NCI-H460 (cell line): ENCODE measurements at regions not wholly inside any gene's neighbourhood (a gene's known extent, or its start where the extent isn't known, plus 50 kb on each side); places are given as distances from the start of the nearest gene placed in this dataset.
"Not testable (repeated sequence)": the region's sequence is repeated elsewhere in the genome, so short reads cannot be mapped to it uniquely, and the experiment has no call there.

ENCODE experiments used
- DNase-seq: peaks from one replicate; pipeline ENCODE4 v3.0.0-alpha.2; 2016; ENCODE audit warnings: low read depth; ENCODE audit errors: extremely low read depth

DNA sequence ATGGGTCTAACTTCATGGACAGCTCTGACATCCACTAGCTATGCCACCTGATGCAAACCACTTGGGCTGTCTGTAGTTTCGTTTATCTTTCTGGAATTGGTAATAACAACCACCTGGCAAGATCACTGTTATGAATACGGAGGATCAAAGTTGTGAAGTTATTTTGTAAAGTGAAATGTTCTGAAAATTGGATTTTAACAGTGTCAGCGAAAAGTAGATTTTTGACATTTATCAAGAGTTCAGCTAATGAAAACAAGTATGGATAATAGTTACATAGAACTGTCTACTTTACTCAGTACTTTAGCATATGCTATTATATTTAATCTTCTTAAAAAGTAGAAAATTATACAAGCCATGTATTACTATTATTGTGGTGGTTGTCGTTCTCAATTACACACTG is 813.8 kb downstream of the RNF144A start:
- no peak for DNase-seq

DNA sequence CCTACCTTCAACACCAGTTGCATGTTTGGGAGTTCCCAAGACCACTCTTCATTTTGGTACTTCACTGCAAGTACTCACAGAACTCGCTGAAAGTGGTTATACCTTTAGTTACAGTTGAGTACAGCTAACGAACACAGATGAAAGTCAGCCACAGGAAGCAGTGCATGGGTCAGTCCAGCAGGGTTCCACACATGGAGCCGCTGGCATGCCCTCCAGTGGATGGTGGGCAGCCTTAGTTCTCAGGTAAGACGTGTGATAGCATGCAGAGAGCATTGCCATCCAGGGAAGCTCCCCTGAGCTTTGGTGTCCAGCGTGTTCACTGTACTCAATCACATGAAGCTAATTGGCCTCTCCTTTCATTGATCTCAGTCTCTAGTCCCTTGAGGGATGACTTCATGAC is 815.3 kb downstream of the RNF144A start:
- DNase-seq, result no peak

DNA sequence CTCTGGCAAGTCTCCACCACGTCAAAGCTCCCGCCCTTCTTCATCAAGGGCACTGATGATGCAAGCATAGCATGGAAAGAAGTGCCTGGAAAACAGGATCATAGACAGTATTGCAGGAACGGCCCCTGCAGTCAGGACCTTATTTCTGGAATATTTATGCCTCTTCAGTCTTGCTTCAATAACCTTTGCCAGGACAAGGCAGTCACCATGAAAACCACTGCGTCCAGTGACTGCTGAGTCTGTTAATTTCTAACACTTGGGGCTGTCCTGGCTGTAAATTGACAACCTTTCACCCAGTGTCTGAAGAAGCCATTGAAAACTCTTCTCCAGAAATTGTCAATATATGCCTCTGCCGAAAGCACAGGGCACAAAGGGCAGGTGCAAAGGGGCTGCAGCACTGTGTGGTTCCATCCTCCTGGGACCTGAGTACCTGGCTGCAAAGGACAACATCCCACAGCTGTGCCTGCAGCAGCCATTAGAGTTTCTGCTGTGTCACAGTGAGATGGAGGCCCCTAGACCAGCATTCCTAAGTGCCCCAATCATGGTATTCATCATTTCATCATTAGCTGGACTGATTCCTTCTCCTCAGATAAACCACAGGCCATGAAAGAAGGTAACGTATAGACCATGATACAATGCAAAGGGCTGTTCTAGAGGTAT is 819.6 kb downstream of the RNF144A start:
- peak; percentile 41 for DNase-seq

DNA sequence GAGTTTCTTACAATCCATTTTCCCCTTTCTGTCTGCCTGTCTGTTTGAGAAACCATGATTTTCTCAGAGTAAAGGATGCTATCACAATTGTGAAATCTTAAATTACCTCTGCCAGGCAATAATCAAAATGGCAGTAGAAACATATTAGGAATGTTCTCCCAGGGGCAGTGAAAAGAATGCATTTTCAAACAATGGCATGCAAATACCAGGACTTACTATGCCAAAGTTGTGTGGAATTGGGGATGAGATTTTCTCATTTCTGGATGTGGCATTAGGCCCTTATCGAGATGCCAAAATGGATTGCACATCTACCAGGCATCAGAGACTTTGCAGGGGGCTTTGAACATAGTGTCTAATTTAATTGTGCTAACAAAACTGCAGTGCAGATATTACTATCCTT is 821.4 kb downstream of the RNF144A start:
- DNase-seq, result no peak

DNA sequence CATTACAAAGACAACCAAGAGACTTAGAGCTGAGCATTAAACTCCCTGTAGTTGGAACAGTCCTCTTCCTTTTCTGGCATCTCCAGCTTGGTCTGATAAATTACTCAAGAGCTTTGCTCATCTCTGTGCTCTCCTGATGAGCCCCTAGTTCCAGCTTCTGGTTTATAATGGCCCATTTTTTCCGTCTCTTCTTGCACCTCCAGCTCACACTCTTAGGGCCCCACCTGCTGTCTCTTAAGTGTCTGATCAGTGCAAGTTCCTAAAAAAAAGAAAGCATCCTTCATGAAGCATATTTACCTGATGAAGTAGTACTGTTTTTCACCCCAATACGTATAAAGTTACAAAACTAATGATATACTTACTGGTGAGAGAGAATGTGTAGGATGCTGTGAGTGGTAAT is 822.9 kb downstream of the RNF144A start:
- DNase-seq, result no peak

DNA sequence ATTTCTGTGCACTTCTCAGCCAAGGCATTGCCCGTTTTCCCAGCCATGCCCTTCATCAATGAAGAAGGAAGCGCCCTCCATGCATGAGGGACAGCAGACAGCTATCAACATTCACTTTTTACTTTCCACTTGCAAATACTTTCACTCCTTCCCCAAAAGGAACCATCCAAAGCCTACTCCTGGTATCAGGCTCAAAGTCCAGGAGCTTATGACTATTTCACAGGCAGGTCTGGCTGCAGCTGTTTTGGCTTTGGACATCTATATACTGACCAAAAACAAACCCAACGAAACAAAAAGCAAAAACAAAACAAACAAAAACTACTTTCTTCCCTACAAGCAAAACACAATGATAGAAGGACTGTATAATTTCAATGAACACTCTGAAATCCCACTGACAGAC is 825.1 kb downstream of the RNF144A start:
- DNase-seq, result no peak

DNA sequence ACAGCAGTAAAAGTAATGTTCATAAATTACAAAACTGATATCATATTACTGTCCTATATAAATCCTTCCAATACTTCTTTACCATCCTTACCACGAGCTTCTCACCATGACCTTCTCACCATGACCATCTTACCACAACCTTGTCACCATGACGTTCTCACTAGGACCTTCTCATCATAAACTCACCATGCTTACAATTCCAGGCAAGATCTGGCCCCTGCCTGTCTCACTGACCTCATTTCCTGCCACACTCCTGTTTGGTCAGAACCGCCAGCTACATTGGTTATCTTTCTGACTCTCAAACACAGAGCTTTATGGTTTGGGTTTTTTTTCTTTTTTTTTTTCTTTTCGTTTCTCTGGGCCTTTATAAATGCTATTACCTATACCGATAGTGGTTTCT is 827.6 kb downstream of the RNF144A start:
- no peak for DNase-seq

DNA sequence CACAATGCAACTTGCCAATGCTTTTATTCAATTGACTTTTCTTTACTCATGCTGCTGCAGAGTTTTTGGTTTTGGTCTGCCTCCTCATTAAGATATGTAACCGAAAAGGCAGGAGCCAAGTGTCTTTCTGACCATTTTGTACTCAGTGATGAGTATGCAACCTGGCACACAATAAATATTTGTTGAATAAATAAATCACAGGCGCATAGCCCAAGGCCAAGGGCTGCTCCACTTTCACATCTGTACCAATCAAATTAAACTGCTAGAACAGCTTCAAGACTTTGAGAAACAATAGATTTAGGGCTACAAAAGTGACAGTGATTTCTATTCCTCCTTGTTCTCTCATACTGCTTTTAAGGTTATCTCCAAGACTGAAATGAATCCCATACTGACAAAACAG is 828.2 kb downstream of the RNF144A start:
- DNase-seq, result no peak

DNA sequence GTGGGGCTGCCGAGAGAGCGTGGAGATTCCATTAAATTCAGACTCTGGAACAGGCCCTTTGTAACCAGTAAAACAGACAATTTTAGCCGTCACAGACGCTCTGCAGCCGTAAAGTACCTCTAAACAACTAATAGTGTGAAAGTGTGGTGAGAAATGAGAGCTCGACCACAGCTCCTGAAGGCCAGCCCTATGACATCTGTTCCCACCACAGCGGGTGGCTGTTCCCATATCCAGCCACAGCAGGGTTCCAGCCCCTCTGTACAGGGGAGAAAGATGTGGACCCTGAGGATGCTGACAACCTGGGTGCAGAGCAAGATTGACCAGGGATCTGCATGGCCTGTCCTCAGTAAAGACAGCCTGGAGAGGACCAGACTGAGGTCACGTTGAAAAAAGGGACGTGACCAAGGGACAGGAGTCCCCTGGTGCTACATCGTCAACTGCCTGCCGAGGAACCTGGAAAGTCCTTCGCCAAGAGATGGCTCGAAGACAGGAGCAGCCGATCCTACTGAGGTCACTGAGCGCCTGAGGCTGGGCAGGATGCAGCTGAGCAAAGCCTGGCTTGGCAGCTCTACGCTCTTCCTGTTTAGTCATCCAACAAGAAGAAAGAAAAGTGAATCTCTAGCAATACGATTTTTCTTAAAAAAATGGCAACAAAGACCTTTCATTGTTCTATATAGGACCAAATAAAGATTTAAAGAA is 831.7 kb downstream of the RNF144A start:
- DNase-seq, result no peak

DNA sequence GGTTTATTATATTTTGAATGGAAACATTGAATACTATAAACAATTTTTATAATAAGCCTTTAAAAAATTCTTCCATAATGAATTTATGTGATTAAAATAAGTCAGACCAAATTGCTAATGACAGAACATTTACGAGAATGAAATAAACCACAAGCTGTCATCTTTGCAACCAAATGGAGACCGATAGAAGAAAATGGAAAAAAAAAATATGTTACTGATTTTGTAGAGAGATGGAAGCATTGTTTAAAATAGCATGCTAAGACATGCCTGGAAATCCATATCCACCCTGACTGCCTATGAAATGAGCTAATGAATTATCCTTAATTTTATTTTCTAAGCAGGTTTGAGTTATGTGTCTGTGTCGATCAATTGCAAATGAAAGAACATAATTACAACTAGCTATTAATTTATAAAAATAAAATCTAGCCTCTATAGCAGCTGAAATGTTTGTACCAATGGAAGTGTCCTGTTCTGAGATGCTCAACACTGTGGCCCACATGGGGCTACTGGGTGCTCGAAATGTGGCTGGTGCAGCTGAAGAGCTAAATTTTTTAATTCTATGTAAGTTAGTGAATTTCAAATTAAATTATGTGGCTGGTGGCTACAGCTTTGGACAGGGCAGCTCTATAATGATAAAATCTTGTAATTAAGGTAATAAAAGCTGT is 832.8 kb downstream of the RNF144A start:
- no peak for DNase-seq

DNA sequence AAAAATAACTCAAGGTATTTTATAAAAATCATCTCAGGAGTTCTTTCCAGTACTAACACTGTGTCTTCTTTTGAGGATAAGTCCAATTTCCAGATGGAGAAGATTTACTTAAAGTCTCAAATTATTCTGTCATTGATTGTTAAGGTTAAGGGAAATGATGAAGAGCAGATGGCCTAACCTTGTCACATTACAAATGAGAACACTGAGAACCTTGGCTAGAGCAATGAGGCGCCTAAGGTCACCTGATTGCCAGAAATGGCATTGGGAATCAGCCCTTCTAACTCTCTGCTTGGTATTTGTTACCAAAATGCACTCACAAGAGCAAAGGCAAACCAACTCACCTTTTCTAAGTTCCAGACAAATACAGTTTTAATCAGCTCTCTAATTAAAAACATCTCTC is 835.1 kb downstream of the RNF144A start:
- DNase-seq, result no peak

DNA sequence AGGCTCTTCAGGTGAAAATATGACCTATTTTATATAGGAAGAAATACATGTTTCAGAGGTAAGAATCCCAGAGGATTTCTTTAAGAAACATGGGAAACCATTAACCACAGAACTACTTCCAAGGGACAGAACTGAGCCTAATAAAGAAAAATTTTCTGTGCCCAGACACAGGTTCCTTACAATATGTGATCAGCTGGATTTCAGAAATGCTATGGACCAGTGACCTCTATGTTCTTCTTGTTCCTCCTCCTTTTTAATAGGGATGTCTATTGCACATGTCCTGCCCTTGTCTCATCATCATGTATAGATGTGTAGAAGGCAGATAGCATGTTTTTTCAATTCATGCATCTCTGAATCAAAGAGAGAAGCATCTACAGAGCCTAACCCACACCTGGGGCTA is 836.6 kb downstream of the RNF144A start:
- no peak for DNase-seq

DNA sequence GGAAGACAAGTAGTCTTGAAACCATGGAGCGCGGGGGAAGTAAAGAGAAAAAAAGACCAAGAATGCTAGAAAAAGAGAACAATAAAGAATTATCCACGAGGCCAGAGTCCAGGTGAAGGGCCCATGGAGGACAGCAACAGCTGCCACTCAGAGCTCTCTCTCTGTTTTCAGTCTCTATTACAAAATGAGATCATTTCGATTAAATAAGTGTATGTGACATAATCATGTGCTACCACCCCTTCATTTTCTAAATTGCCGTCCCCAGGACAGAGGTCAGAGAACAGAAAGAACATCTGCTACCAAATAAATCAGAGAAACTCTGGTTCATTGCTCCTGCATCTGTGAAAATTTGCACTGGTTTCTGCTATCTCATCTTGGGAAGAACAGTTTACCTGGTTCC is 838.7 kb downstream of the RNF144A start:
- DNase-seq, result no peak

DNA sequence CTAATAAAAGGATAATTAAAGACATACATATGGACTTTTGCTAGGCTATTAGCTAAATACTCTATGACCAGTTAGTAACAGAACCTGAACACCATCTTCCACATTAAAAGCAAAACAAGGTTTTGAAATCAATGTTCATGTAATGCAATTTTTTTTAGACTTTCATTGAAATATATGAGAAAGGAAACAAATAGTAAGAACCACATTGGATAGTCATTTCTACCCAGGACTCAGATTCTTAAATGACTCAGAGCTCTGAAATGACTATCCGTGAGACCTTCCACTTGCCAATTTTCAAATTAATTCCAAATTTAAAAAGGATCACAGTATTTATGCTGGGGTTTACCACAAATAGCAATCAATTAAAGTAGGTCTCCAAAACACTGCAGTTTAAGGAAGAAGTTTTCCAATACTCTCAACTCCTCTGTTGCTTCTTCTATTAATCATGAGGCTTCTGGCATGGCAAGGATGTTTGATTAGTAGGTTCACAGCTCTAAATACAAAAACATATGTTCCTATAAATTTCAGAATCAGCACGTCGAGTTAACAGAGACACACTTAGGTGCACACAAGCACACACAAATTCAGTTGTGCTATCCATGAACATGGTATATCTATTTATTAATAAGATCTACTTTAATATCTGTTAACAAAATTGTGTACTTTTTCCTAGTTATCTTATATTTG is 841.0 kb downstream of the RNF144A start:
- no peak for DNase-seq

DNA sequence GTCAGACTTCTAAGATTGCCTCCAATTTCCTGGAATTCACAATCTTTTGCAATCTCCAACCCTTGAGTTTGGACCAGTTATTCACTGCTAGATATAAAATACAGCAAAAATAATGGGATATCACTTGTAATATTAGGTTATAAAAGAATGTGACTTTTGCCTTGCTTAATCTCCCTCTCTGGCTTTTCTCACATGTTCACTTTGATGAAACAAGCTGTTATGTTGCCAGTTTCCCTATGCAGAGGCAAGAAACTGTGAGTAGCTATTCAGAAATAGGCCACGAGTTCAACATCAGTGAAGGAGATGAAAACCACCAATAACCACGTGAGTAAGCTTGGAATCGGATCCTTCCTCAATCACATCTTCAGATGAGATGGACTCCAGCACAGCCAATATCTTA is 842.7 kb downstream of the RNF144A start:
- DNase-seq, result no peak

DNA sequence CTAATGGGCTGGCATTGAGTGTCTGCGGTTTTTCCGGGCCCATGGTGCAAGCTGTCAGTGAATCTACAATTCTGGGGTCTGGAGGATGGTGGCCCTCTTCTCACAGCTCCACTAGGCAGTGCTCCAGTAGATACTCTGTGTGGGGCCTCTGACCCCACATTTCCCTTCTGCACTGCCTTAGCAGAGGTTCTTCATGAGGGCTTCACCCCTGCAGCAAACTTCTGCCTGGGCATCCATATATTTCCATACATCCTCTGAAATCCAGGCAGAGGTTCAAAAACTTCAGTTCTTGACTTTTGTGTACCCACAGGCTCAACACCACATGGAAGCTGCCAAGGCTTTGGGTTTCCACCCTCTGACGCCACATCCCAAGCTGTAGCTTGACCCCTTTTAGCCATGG is 846.2 kb downstream of the RNF144A start:
- not testable (repeated sequence) for DNase-seq

DNA sequence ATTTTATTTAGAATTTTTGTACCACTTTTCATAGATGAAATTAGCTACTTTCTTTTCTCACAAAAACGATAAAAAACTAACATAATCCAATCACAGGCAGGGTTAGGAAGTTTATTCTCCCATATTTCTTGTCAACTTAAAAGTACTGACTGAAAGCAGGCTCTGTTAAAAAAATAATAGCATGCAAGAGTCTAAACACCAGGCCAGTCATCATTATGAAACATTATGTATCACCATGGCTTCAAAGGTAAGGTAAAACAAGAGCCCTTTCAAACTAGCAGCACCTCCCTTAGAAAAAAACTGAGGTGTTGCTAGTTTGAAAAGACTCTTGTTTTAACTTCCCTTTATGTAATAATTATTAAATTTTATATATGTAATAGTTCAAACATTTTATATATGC is 848.0 kb downstream of the RNF144A start:
- no peak for DNase-seq

DNA sequence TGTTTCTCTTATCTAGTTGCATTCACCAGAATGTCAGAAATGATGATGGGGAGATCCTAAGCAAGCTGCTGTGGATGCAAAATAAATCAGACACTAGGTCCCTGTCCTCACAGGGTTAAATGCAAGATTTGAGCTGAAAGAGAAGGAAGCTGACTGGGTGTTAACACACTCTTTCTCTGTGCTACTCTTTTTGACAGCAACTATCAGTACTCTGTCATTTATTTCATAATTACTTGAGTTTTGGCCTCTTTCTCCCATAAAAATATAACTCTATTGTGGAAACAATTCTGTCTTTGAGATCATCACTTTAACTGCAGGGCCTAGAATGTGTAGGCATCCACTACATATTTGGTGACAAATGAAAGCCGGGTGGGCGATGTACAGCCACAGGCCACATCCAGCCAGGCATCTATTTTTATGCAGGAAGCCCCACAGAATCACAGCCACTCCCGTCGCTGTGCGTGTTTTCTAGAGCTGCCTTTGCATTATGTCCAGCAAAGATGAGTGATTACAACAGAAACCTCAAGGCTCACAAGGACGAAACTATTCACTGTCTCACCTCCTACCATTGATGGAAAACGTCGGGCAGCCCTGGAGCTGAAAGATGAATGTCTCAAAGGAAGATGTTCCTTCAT is 849.0 kb downstream of the RNF144A start:
- no peak for DNase-seq

DNA sequence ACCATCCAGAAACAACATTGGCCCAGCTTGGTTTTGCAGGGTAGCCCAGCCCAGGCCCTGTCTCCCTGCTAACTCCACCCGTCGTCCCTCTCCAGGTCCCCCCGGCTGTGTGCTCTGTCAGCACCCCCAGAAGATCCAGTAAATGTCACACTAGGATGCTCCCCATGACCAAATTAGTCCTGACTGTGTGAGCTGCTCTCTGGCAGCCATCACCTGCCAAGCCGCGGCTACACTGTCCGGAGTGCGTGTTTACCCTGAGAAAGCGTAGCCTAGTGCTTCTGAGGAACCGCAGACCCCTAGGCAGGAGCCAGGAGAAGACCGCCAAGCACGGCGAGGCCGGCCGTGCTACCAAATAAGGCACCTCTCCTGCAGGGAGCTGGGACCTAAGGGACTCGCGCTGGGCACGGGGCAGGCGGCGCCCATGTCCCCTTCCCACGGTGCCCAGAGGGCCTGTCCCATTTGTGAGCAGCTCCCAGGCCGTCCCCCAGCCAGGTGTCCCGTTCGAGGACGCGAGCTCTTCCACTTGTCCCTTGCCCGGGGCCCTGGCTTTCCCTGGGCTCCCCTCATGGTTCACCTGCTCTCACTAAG is 849.9 kb downstream of the RNF144A start:
- no peak for DNase-seq

DNA sequence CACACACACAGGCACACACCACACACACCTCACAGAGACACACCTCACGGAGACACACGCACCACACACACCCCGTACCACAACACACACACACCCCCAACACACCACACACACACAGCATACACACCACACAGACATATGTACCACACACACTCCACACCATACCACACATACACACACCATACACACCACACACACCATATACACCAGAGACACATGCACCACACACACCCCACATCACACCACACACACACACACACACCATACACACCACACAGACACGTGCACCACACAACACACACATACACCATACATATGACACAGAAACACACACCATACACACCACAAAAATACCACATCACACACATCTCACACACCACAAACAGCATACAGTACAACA is 850.7 kb downstream of the RNF144A start:
- DNase-seq, result no peak

DNA sequence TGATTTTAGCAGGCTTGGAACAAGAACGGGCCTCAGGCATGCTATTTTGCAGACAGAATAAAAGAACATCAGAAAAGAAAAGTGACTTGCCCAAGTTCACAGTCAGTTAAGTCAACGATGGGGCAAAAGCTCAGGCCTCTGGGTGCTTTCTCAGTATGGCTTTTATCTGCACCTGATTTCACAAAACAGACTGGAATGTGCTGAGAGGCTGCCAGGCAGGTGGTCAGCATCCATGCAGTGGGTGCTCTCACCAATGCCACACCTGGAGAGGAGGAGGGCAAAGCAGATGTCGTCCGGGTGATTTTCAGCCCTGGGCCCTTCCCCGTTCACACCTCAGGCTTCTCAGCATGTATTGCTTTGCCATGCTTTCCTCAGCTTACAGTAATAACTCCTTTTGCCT is 854.6 kb downstream of the RNF144A start:
- DNase-seq, result no peak
